HepG2 (cell line): ENCODE measurements at regions not wholly inside any gene's neighbourhood (a gene's known extent, or its start where the extent isn't known, plus 50 kb on each side); places are given as distances from the start of the nearest gene placed in this dataset.

Source experiments
- ATAC-seq: fragments of 200-7000 bp; cut with Tn5 transposase; 3 replicates; pipeline ENCODE4 v1.9.1; 2020; ENCODE audit warnings: mild to moderate bottlenecking, moderate library complexity
- BruUV-seq: library from RNA; stranded (reverse); fragments of 400-500 nt; replicated peaks from 2 replicates; lab custom pipeline; 2021; lab: Mats Ljungman, UMichigan
- CTCF ChIA-PET: fragments of 300-600 bp; formaldehyde crosslinking; extraction: SDS; loops from one replicate; lab custom pipeline; 2021; ENCODE audit warnings: low total read pairs, inconsistent platforms, low intra/inter-chr PET ratio; lab: Yijun Ruan, JAX
- POLR2A ChIA-PET: fragments of 350-600 bp; sonication (Branson Sonifier 250); formaldehyde crosslinking; loops from one replicate; lab custom pipeline; 2020; ENCODE audit warnings: antibody characterized with exemption, inconsistent platforms; lab: Yijun Ruan, JAX
- DNase-seq: peaks from one replicate; pipeline ENCODE4 v3.0.0-alpha.2; 2015; ENCODE audit warnings: low spot score
- FAIRE-seq: peaks from 3 replicates; lab custom pipeline; 2011; peaks lifted over from hg19 to GRCh38; lab: Jason Lieb, UNC
- H2AFZ ChIP-seq: one replicate; pipeline ENCODE4 v1.6.1; 2011; ENCODE audit warnings: low read length, inconsistent platforms
- H3K27ac ChIP-seq: fragments of 300-600 bp; 3 replicates; pipeline ENCODE4 v1.8.0; 2011; ENCODE audit warnings: mixed run types, mild to moderate bottlenecking, mixed read lengths, low read length, inconsistent platforms; ENCODE audit not compliant: insufficient read depth; ENCODE audit errors: extremely low read length
- H3K27me3 ChIP-seq, 2 experiments: fragments of 200-600 bp in 1 of 2; 2 replicates in 1 of 2; 3 replicates in 1 of 2; pipeline versions ENCODE4 v1.6.0 to v1.8.0; 2011; ENCODE audit warnings: low read length in 2 of 2, mild to moderate bottlenecking in 2 of 2, moderate library complexity in 2 of 2, inconsistent platforms in 1 of 2; ENCODE audit not compliant: insufficient read depth in 2 of 2, control insufficient read depth in 1 of 2
- H3K36me3 ChIP-seq, 2 experiments: fragments of 200-600 bp in 1 of 2; replicated peaks in 1 of 2; 2 replicates in 1 of 2; 3 replicates in 1 of 2; pipeline versions ENCODE4 v1.5.1 to v1.8.0; 2011; ENCODE audit warnings: low read length in 2 of 2, inconsistent platforms in 1 of 2; ENCODE audit not compliant: insufficient read depth in 2 of 2, control insufficient read depth in 1 of 2
- H3K4me1 ChIP-seq: 2 replicates; pipeline ENCODE4 v1.5.1; 2012; ENCODE audit warnings: low read length, inconsistent platforms; ENCODE audit not compliant: insufficient read depth
- H3K4me2 ChIP-seq: 2 replicates; pipeline ENCODE4 v1.6.0; 2011; ENCODE audit warnings: low read depth, low read length, inconsistent platforms
- H3K4me3 ChIP-seq, 3 experiments: fragments of 200-600 bp in 1 of 3; sonication (generic), shearing (Covaris generic) in 1 of 3; replicated peaks in 1 of 3; 2 replicates each; pipeline ENCODE4 v1.5.1; 2011 to 2016; ENCODE audit warnings: low read length in 3 of 3, inconsistent platforms in 2 of 3, low read depth in 2 of 3, mild to moderate bottlenecking in 2 of 3, control low read depth in 1 of 3, mixed read lengths in 1 of 3; ENCODE audit not compliant: insufficient read depth in 1 of 3
- H3K79me2 ChIP-seq: one replicate; pipeline ENCODE4 v1.6.1; 2011; ENCODE audit warnings: low read length, inconsistent platforms; ENCODE audit not compliant: insufficient read depth
- H3K9ac ChIP-seq: 2 replicates; pipeline ENCODE4 v1.6.0; 2011; ENCODE audit warnings: mild to moderate bottlenecking, low read depth, low read length, inconsistent platforms; ENCODE audit not compliant: insufficient read depth
- H3K9me3 ChIP-seq: 2 replicates; pipeline ENCODE4 v1.5.1; 2012; ENCODE audit warnings: mild to moderate bottlenecking, low read length
- H4K20me1 ChIP-seq: 2 replicates; pipeline ENCODE4 v1.6.0; 2011; ENCODE audit warnings: inconsistent platforms, mild to moderate bottlenecking, low read length, moderate library complexity; ENCODE audit not compliant: insufficient read depth
- BORCS8-MEF2B ChIP-seq: sonication (generic); formaldehyde crosslinking; IDR thresholded peaks from 2 replicates; pipeline ENCODE4 v1.8.0; 2022; ENCODE audit warnings: mild to moderate bottlenecking, missing genetic modification reagents
- GPN1 ChIP-seq: sonication (generic); formaldehyde crosslinking; IDR thresholded peaks from 2 replicates; pipeline ENCODE4 v1.5.1; 2020; ENCODE audit warnings: missing genetic modification reagents, borderline replicate concordance
- RFX5 ChIP-seq: IDR thresholded peaks from 2 replicates; pipeline ENCODE4 v1.6.1; 2011; ENCODE audit warnings: low read depth, low read length, improper control_type of control experiment
- ZC3H13 ChIP-seq: sonication (generic); formaldehyde crosslinking; IDR thresholded peaks from 2 replicates; pipeline ENCODE4 v1.8.1; 2023; ENCODE audit warnings: mild to moderate bottlenecking, missing genetic modification reagents, moderate library complexity
- ZNF292 ChIP-seq: sonication (generic); formaldehyde crosslinking; IDR thresholded peaks from 2 replicates; pipeline ENCODE4 v1.8.1; 2022; ENCODE audit warnings: mild to moderate bottlenecking, low read depth, missing genetic modification reagents, borderline replicate concordance
- ZNF317 ChIP-seq: sonication (generic); formaldehyde crosslinking; IDR thresholded peaks from 2 replicates; pipeline ENCODE4 v1.5.0; 2020; ENCODE audit warnings: mild to moderate bottlenecking, missing genetic modification reagents
- ZNF354B ChIP-seq: sonication (generic); formaldehyde crosslinking; IDR thresholded peaks from 2 replicates; pipeline ENCODE4 v1.8.0; 2022; ENCODE audit warnings: mild to moderate bottlenecking, missing genetic modification reagents
- WGBS: methylation state at CpG from one replicate; pipeline ENCODE4 v1.1.6; 2017; ENCODE audit warnings: low lambda C conversion rate; 5-methylcytosine and 5-hydroxymethylcytosine counted together
- in situ Hi-C: cut with HindIII; loops from 2 replicates; pipeline ENCODE4 v1.10.0; 2017; ENCODE audit warnings: low pct_unique_long_range_greater_than_20kb; ENCODE audit not compliant: extremely low pct_ligation_motif_present
- intact Hi-C: fragments of 100-400 bp; cut with micrococcal nuclease; formaldehyde crosslinking; loops from one replicate; pipeline ENCODE4 v1.10.0; 2022; ENCODE audit not compliant: unreplicated experiment
- TF ChIP-seq, protein P1 (sequence below): sonication (generic); formaldehyde crosslinking; IDR thresholded peaks from 2 replicates; pipeline ENCODE4 v1.5.1; 2020; ENCODE audit warnings: mild to moderate bottlenecking, missing genetic modification reagents, borderline replicate concordance
- TF ChIP-seq, protein P2 (sequence below): sonication (generic); formaldehyde crosslinking; IDR thresholded peaks from 2 replicates; pipeline ENCODE4 v1.4.0; 2020; ENCODE audit warnings: missing genetic modification reagents, mild to moderate bottlenecking, borderline replicate concordance

- no peak for TF ChIP-seq GPN1
- TF ChIP-seq, protein P1, sequence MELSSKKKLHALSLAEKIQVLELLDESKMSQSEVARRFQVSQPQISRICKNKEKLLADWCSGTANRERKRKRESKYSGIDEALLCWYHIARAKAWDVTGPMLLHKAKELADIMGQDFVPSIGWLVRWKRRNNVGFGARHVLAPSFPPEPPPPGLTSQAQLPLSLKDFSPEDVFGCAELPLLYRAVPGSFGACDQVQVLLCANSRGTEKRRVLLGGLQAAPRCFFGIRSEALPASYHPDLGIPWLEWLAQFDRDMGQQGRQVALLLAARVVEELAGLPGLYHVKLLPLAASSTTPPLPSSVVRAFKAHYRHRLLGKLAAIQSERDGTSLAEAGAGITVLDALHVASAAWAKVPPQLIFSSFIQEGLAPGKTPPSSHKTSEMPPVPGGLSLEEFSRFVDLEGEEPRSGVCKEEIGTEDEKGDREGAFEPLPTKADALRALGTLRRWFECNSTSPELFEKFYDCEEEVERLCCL (CRISPR knock-in tag), result no peak
Measured at GRCh38 chr11:98834776-98835175, 186.0 kb upstream of the CNTN5 start (continued).

GRCh38 chr11:98835335-98835734 is 185.4 kb upstream of the CNTN5 start:
- TF ChIP-seq RFX5 (peak; percentile 41; the same call in 1 of the 2 replicates), ZNF292 (CRISPR knock-in tag) (no peak), BORCS8-MEF2B (CRISPR knock-in tag) (no peak), ZNF317 (CRISPR knock-in tag) (no peak), ZC3H13 (CRISPR knock-in tag) (no peak), ZNF354B (CRISPR knock-in tag) (no peak)
- TF ChIP-seq, protein P2, sequence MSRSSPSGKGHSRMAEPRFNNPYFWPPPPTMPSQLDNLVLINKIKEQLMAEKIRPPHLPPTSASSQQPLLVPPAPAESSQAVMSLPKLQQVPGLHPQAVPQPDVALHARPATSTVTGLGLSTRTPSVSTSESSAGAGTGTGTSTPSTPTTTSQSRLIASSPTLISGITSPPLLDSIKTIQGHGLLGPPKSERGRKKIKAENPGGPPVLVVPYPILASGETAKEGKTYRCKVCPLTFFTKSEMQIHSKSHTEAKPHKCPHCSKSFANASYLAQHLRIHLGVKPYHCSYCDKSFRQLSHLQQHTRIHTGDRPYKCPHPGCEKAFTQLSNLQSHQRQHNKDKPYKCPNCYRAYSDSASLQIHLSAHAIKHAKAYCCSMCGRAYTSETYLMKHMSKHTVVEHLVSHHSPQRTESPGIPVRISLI, result no peak
- DNase-seq (no peak), FAIRE-seq (no peak), ATAC-seq (no peak)
- Histone ChIP-seq H3K27ac (no peak overlapping the region), H3K4me1 (no peaks in the 10 kb centered on the region), H2AFZ (no peak overlapping the region), H3K79me2 (no peaks in the 10 kb centered on the region), H3K36me3 (no peaks in the 10 kb centered on the region), H3K27me3 (no peaks in the 10 kb centered on the region), H3K4me3 (no peak overlapping the region), H3K4me2 (no peak overlapping the region), H4K20me1 (no peaks in the 10 kb centered on the region), H3K9ac (no peak overlapping the region), H3K9me3 (peaks cover 43% of the 10 kb centered on the region)
- in situ Hi-C loops, result no loop called here
- intact Hi-C loops, result no loop called here
- POLR2A ChIA-PET, result no interaction called here
- CTCF ChIA-PET, result no interaction called here
- 4% methylated on average over 2 of the region's 2 CpGs for WGBS
- no TSS peak for BruUV-seq
